Left renal pelvis (tissue), 4 donors: ENCODE measurements at regions not wholly inside any gene's neighbourhood (a gene's known extent, or its start where the extent isn't known, plus 50 kb on each side); places are given as distances from the start of the nearest gene placed in this dataset.
"Not testable (repeated sequence)": the region's sequence is repeated elsewhere in the genome, so short reads cannot be mapped to it uniquely, and the experiment has no call there.

Experiments used
- DNase-seq, 4 donors: peaks; one replicate each; pipeline ENCODE4 v3.0.0-alpha.2; 2013; ENCODE audit warnings: low read depth in 4 of 4, low spot score in 3 of 4

GRCh38 chr4:66355328-66355727, 685.0 kb upstream of the EPHA5 start:
- no peak for DNase-seq

- no peak for DNase-seq
Measured at GRCh38 chr4:66351761-66352160, 681.5 kb upstream of the EPHA5 start.

GRCh38 chr4:66340286-66340893, 670.1 kb upstream of the EPHA5 start:
- DNase-seq: no peak

GRCh38 chr4:66339007-66339406, 668.7 kb upstream of the EPHA5 start:
- DNase-seq: no peak

GRCh38 chr4:66331761-66332160, 661.5 kb upstream of the EPHA5 start:
- no peak for DNase-seq

- DNase-seq: no peak
Measured at GRCh38 chr4:66330125-66330524, 659.8 kb upstream of the EPHA5 start.

- no peak for DNase-seq
Measured at GRCh38 chr4:66328803-66329574, 658.7 kb upstream of the EPHA5 start.

- no peak for DNase-seq
Measured at GRCh38 chr4:66307641-66308438, 637.6 kb upstream of the EPHA5 start.

- no peak for DNase-seq
Measured at GRCh38 chr4:66300336-66300934, 630.1 kb upstream of the EPHA5 start.

- no peak for DNase-seq
Measured at GRCh38 chr4:66298569-66298968, 628.3 kb upstream of the EPHA5 start.

- no peak for DNase-seq
Measured at GRCh38 chr4:66297703-66298102, 627.4 kb upstream of the EPHA5 start.

GRCh38 chr4:66294638-66295037, 624.3 kb upstream of the EPHA5 start:
- no peak for DNase-seq

- DNase-seq: no peak
Measured at GRCh38 chr4:66284991-66285451, 614.7 kb upstream of the EPHA5 start.

GRCh38 chr4:66279084-66279483, 608.8 kb upstream of the EPHA5 start:
- no peak for DNase-seq

GRCh38 chr4:66275411-66276038, 605.2 kb upstream of the EPHA5 start:
- no peak for DNase-seq

- no peak for DNase-seq
Measured at GRCh38 chr4:66273110-66273509, 602.8 kb upstream of the EPHA5 start.

GRCh38 chr4:66270356-66270755, 600.1 kb upstream of the EPHA5 start:
- DNase-seq: not testable (repeated sequence)

- not testable (repeated sequence) for DNase-seq
Measured at GRCh38 chr4:66266554-66266953, 596.3 kb upstream of the EPHA5 start.

- no peak for DNase-seq
Measured at GRCh38 chr4:66266035-66266434, 595.7 kb upstream of the EPHA5 start.

GRCh38 chr4:66252291-66252690, 582.0 kb upstream of the EPHA5 start:
- DNase-seq: no peak

GRCh38 chr4:66246643-66247042, 576.4 kb upstream of the EPHA5 start:
- DNase-seq: no peak
